ENCODE measurements at regions not wholly inside any gene's neighbourhood (a gene's known extent, or its start where the extent isn't known, plus 50 kb on each side); places are given as distances from the start of the nearest gene placed in this dataset.

DNA sequence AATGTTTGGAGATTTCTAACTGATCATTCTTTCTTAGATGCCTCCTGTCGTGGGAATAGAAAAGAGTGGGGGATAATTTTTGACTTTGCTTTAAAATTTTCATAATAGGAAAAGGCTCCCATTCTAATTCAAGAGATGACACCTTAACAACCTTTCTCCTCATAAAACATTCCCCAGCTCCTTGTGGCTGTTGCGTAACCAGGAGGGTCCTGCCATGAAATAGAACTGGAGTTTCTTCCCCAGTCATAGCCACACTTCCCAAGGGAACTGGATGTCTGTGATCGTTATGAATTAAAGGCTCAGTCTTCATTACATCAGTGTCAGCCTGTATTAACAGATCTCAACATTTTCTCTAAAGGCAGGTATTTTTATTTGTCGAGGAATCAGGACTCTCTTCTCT, 119.9 kb upstream of the DAP start:
- TF ChIP-seq EZH2 (IDR thresholded peaks at IDR 0.05; ENCODE audit: low read length, missing control alignments): no peak
- TF ChIP-seq, protein P1, sequence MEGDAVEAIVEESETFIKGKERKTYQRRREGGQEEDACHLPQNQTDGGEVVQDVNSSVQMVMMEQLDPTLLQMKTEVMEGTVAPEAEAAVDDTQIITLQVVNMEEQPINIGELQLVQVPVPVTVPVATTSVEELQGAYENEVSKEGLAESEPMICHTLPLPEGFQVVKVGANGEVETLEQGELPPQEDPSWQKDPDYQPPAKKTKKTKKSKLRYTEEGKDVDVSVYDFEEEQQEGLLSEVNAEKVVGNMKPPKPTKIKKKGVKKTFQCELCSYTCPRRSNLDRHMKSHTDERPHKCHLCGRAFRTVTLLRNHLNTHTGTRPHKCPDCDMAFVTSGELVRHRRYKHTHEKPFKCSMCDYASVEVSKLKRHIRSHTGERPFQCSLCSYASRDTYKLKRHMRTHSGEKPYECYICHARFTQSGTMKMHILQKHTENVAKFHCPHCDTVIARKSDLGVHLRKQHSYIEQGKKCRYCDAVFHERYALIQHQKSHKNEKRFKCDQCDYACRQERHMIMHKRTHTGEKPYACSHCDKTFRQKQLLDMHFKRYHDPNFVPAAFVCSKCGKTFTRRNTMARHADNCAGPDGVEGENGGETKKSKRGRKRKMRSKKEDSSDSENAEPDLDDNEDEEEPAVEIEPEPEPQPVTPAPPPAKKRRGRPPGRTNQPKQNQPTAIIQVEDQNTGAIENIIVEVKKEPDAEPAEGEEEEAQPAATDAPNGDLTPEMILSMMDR (conservative IDR thresholded peaks at IDR 0.05 in 1 of 2, IDR thresholded peaks at IDR 0.05 in 1 of 2; ENCODE audit: low read depth in 1 of 2, low read length in 2 of 2): no peak
